GM10266 (cell line): ENCODE measurements at regions not wholly inside any gene's neighbourhood (a gene's known extent, or its start where the extent isn't known, plus 50 kb on each side); places are given as distances from the start of the nearest gene placed in this dataset.

Experiments
- DNase-seq: peaks from one replicate; pipeline ENCODE4 v3.0.0; 2012; ENCODE audit errors: extremely low spot score
- TF ChIP-seq, protein P1 (sequence below): IDR thresholded peaks from 2 replicates; pipeline ENCODE4 v1.5.1; 2012; ENCODE audit warnings: mild to moderate bottlenecking, low read depth; ENCODE audit not compliant: control insufficient read depth, insufficient read depth; ENCODE audit errors: missing control alignments

DNA sequence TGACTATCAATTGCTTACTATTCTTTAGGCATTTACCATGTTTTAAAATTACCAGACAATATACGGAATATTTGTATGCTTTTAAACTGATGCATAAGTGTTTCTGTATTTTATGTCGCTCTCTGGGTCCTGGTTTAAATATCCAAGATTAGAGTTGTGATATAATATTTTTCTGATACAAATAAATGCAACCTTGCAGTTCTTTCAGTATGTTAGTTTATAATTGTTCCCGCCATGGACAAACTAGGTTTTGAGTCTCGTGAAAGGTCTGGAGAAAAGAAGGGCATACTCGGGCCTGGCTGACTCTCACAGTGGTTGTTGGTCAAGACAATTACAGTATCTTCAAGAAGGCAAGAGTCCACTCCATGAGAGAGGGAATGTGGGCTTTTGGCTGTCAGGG, 72.6 kb upstream of the AJAP1 start:
- TF ChIP-seq, protein P1, sequence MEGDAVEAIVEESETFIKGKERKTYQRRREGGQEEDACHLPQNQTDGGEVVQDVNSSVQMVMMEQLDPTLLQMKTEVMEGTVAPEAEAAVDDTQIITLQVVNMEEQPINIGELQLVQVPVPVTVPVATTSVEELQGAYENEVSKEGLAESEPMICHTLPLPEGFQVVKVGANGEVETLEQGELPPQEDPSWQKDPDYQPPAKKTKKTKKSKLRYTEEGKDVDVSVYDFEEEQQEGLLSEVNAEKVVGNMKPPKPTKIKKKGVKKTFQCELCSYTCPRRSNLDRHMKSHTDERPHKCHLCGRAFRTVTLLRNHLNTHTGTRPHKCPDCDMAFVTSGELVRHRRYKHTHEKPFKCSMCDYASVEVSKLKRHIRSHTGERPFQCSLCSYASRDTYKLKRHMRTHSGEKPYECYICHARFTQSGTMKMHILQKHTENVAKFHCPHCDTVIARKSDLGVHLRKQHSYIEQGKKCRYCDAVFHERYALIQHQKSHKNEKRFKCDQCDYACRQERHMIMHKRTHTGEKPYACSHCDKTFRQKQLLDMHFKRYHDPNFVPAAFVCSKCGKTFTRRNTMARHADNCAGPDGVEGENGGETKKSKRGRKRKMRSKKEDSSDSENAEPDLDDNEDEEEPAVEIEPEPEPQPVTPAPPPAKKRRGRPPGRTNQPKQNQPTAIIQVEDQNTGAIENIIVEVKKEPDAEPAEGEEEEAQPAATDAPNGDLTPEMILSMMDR, result no peak
- DNase-seq, result no peak

DNA sequence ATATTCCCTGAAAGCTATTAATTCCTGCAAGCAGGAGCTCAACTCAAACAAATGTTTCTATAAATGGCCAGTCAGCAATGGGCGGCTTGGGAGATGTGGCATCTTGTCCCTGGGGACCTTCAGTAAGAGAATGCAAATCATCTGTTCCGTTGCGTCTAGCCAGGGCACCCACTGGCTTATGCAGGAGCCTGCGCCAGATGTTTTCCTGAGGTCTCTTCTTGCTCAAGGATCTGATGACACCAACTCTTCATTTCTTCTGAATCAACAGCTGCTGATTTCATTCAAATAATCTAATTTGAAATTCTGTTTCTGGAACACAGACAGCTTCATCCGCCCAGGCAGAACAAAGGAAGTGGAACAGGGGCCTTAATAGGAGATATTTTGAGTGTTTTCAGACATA, 70.0 kb upstream of the AJAP1 start:
- TF ChIP-seq, protein P1, result no peak
- DNase-seq, result no peak

DNA sequence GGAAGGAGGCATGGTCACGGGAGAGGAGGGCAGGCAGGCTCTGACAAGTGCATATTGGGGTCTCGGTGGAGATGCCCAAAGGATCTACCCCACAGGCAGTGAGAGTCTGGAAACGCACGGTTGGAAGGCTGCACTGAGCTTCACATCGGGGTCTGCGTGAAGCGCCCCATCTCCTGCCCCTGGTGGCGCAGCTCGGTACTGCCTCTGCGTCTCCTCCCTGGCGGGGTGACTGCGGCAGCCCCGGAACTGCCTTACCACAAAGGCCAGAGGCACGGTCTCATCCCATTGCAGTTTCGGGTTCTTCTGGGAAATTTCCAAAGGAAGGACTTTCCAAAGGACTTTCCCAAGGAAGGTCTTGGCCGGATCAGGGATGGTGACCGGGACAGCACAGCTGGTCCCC, 69.2 kb upstream of the AJAP1 start:
- DNase-seq, result no peak
- TF ChIP-seq, protein P1, result peak; percentile 24

DNA sequence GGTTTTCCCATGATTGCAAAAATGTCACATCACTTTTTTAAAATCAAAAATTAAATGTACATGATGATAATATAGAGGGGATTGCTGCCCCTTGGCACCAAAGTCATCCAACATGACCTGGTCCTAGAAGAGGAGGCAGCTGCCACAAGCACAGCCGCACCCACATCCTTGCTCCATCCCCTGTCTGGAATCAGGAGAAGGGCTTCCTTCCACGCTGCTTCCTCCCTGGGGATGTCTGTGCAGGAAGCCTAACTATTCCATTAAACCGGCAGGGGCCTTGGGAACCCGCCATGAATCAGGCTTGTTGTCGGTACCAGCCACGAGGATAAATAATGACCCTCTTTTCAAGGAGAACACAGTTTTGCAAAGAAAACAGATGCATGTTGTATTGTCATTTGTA, 68.7 kb upstream of the AJAP1 start:
- TF ChIP-seq, protein P1, result no peak
- no peak for DNase-seq

DNA sequence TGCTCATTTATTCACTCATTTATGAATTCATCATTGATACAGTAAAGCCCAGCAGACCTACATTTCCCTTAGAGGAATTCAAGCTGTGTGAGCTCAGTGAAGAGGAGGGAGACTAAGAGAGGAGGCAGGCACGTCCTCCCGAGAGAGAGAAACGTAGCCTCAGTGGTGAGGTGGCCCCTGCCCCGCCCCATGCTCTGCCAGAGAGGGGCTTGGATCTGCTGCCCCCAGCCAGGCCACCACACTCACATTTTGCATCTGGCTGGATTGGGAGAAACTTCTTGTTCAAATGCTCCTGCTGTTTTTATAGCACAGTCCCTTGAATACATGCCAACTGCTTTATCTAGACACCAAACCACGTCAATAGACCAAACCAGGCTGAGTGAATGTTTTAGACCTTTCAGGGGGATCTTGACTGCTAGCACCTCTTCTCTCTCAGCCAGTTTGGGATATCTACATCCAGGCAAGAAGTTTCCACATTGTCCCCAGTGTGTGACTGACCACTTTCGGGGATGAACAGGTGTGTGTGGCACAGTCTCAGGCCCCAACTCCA, 67.7 kb upstream of the AJAP1 start:
- DNase-seq, result no peak
- TF ChIP-seq, protein P1, result no peak

DNA sequence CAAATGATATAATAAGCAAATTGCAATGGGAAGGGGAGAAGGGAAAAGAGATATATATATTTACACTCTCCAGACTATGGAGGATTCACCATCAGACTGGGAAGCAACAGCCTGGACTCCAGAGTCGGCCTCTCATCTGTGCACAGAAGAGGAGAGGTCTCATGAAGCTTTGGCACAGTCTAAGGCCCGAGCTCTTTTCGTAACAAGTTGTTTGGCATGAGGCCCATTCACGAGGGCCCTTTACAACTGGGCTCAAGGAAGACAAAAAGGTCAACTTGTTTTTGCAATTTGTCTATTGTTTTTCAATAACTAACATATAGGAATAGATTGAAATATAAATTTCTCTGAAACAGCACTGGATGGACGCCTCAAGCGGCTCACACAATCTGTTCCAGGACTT, 66.7 kb upstream of the AJAP1 start:
- TF ChIP-seq, protein P1, result no peak
- DNase-seq, result no peak

DNA sequence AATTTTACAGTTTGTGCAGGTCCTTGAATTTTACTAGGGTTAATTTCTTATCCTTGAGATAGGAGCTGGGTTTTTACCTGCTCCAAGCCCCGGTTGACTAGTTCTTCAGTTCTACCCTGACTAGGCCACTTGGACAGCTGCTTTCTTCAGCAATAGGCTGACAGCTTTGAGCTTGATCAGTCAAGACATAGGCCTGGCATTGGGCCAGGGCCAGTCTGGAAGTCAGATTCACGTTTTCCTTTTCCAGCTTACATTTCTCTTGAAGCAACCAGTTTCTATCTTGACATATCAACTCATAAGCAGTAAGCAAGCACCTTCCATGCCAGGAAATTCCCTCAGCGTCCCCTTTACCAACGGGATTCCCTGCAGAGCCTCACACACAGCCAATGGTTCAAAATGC, 63.7 kb upstream of the AJAP1 start:
- no peak for DNase-seq
- TF ChIP-seq, protein P1, result no peak
